ENCODE measurements at regions not wholly inside any gene's neighbourhood (a gene's known extent, or its start where the extent isn't known, plus 50 kb on each side); places are given as distances from the start of the nearest gene placed in this dataset.

GRCh38 chr5:54705994-54706653 is 188.6 kb downstream of the SNX18 start:
- no peak for DNase-seq

GRCh38 chr5:54704825-54705224 is 187.3 kb downstream of the SNX18 start:
- DNase-seq: no peak

GRCh38 chr5:54704333-54704732 is 186.8 kb downstream of the SNX18 start:
- no peak for DNase-seq

GRCh38 chr5:54703565-54704255 is 186.2 kb downstream of the SNX18 start:
- no peak for DNase-seq

GRCh38 chr5:54703133-54703532 is 185.6 kb downstream of the SNX18 start:
- no peak for DNase-seq

GRCh38 chr5:54702470-54702869 is 184.9 kb downstream of the SNX18 start:
- no peak for DNase-seq

GRCh38 chr5:54700986-54701578 is 183.5 kb downstream of the SNX18 start:
- DNase-seq: no peak

GRCh38 chr5:54696931-54697330 is 179.4 kb downstream of the SNX18 start:
- no peak for DNase-seq

- DNase-seq: no peak
Observed at GRCh38 chr5:54696346-54696745, 178.8 kb downstream of the SNX18 start.

GRCh38 chr5:54695198-54695966 is 177.8 kb downstream of the SNX18 start:
- DNase-seq: no peak

- no peak for DNase-seq
Observed at GRCh38 chr5:54693936-54694657, 176.5 kb downstream of the SNX18 start.

GRCh38 chr5:54692631-54693030 is 175.1 kb downstream of the SNX18 start:
- no peak for DNase-seq

GRCh38 chr5:54691656-54692055 is 174.1 kb downstream of the SNX18 start:
- no peak for DNase-seq

- no peak for DNase-seq
Observed at GRCh38 chr5:54689411-54690251, 172.1 kb downstream of the SNX18 start.

- DNase-seq: no peak
Observed at GRCh38 chr5:54680998-54681397, 163.4 kb downstream of the SNX18 start.

- DNase-seq: no peak
Observed at GRCh38 chr5:54679686-54680085, 162.1 kb downstream of the SNX18 start.

- no peak for DNase-seq
Observed at GRCh38 chr5:54678737-54679136, 161.2 kb downstream of the SNX18 start.

- no peak for DNase-seq
Observed at GRCh38 chr5:54676481-54677340, 159.2 kb downstream of the SNX18 start.

GRCh38 chr5:54673523-54674225 is 156.1 kb downstream of the SNX18 start:
- DNase-seq: no peak

- DNase-seq: no peak
Observed at GRCh38 chr5:54672871-54673270, 155.3 kb downstream of the SNX18 start.
